ENCODE measurements at regions not wholly inside any gene's neighbourhood (a gene's known extent, or its start where the extent isn't known, plus 50 kb on each side); places are given as distances from the start of the nearest gene placed in this dataset.

GRCh38 chr10:30117812-30118501, 58.6 kb upstream of the JCAD start:
- no peaks in the 10 kb centered on the region for H3K36me3 ChIP-seq (replicated peaks in 1 of 2; ENCODE audit: control insufficient read depth in 2 of 2, insufficient read depth in 2 of 2, low read length in 2 of 2)
- H3K4me1 ChIP-seq (ENCODE audit: control insufficient read depth in 2 of 2, insufficient read depth in 1 of 2, low read depth in 1 of 2, low read length in 2 of 2): peaks cover 10 to 13% of the 10 kb centered on the region in 2 donors
- no peak overlapping the region for H3K14ac ChIP-seq (ENCODE audit: low read length)
- no peak overlapping the region for H4K8ac ChIP-seq (ENCODE audit: low read depth, low read length)
- no peaks in the 10 kb centered on the region for H3K27me3 ChIP-seq (ENCODE audit: control insufficient read depth in 3 of 3, insufficient read depth in 3 of 3, low read depth in 1 of 3, low read length in 3 of 3)
- no peak for DNase-seq (ENCODE audit: low spot score)
- no peaks in the 10 kb centered on the region for H3K79me1 ChIP-seq (ENCODE audit: low read depth, low read length)
- no peak overlapping the region for H2BK15ac ChIP-seq (ENCODE audit: low read length)
- H2AK5ac ChIP-seq (ENCODE audit: low read depth, low read length): no peak overlapping the region
- no peak overlapping the region for H3K4me3 ChIP-seq (ENCODE audit: low read length in 2 of 2)
- no peak overlapping the region for H3K18ac ChIP-seq (ENCODE audit: low read length)
- H4K91ac ChIP-seq (ENCODE audit: low read depth, low read length, poor library complexity): no peak overlapping the region
- H3K23ac ChIP-seq (ENCODE audit: low read depth, low read length, poor library complexity): no peak overlapping the region
- H2AFZ ChIP-seq (ENCODE audit: low read length): no peak overlapping the region
- H2BK12ac ChIP-seq (ENCODE audit: low read length): no peak overlapping the region
- no peak overlapping the region for H3K27ac ChIP-seq (replicated peaks; ENCODE audit: low read length)
- H3K4ac ChIP-seq (ENCODE audit: low read length): no peak overlapping the region
- H2BK5ac ChIP-seq (ENCODE audit: low read length): no peak overlapping the region
- no peak overlapping the region for H3K4me2 ChIP-seq (ENCODE audit: insufficient read depth, low read length, poor library complexity, severe bottlenecking)
- no peak overlapping the region for H3K9ac ChIP-seq (ENCODE audit: low read depth, low read length, poor library complexity)
- H2BK120ac ChIP-seq (ENCODE audit: low read depth, low read length): no peak overlapping the region
- no CpG with 5 or more reads among the region's 9 CpGs for WGBS, 2 donors (ENCODE audit: extremely low coverage in 2 of 2, insufficient read length in 2 of 2, insufficient replicate concordance in 1 of 2)
- H3K9me3 ChIP-seq (replicated peaks in 1 of 2; ENCODE audit: control insufficient read depth in 2 of 2, insufficient read depth in 1 of 2, low read depth in 1 of 2, low read length in 2 of 2): peaks cover 0 to 2% of the 10 kb centered on the region in 2 donors

- H3K79me1 ChIP-seq (ENCODE audit: low read depth, low read length): no peaks in the 10 kb centered on the region
- DNase-seq (ENCODE audit: low spot score): no peak
- H3K14ac ChIP-seq (ENCODE audit: low read length): no peak overlapping the region
- no peak overlapping the region for H3K18ac ChIP-seq (ENCODE audit: low read length)
- H2AK5ac ChIP-seq (ENCODE audit: low read depth, low read length): no peak overlapping the region
- peaks cover 10 to 13% of the 10 kb centered on the region in 2 donors for H3K4me1 ChIP-seq (ENCODE audit: control insufficient read depth in 2 of 2, insufficient read depth in 1 of 2, low read depth in 1 of 2, low read length in 2 of 2)
- no peaks in the 10 kb centered on the region for H3K36me3 ChIP-seq (replicated peaks in 1 of 2; ENCODE audit: control insufficient read depth in 2 of 2, insufficient read depth in 2 of 2, low read length in 2 of 2)
- H4K91ac ChIP-seq (ENCODE audit: low read depth, low read length, poor library complexity): no peak overlapping the region
- H4K8ac ChIP-seq (ENCODE audit: low read depth, low read length): no peak overlapping the region
- no peak overlapping the region for H3K23ac ChIP-seq (ENCODE audit: low read depth, low read length, poor library complexity)
- H2AFZ ChIP-seq (ENCODE audit: low read length): peak overlapping the region; percentile 90
- peaks cover 0 to 2% of the 10 kb centered on the region in 2 donors for H3K9me3 ChIP-seq (replicated peaks in 1 of 2; ENCODE audit: control insufficient read depth in 2 of 2, insufficient read depth in 1 of 2, low read depth in 1 of 2, low read length in 2 of 2)
- no peak overlapping the region for H3K4ac ChIP-seq (ENCODE audit: low read length)
- no peak overlapping the region for H2BK120ac ChIP-seq (ENCODE audit: low read depth, low read length)
- no peak overlapping the region for H3K4me3 ChIP-seq (ENCODE audit: low read length in 2 of 2)
- H3K27me3 ChIP-seq (ENCODE audit: control insufficient read depth in 3 of 3, insufficient read depth in 3 of 3, low read depth in 1 of 3, low read length in 3 of 3): no peaks in the 10 kb centered on the region
- no peak overlapping the region for H2BK15ac ChIP-seq (ENCODE audit: low read length)
- H3K27ac ChIP-seq (replicated peaks; ENCODE audit: low read length): no peak overlapping the region
- no peak overlapping the region for H2BK12ac ChIP-seq (ENCODE audit: low read length)
- peak overlapping the region; percentile 13 for H3K4me2 ChIP-seq (ENCODE audit: insufficient read depth, low read length, poor library complexity, severe bottlenecking)
- no peak overlapping the region for H2BK5ac ChIP-seq (ENCODE audit: low read length)
- WGBS, 2 donors (ENCODE audit: extremely low coverage in 2 of 2, insufficient read length in 2 of 2, insufficient replicate concordance in 1 of 2): no CpG with 5 or more reads among the region's 7 CpGs
- no peak overlapping the region for H3K9ac ChIP-seq (ENCODE audit: low read depth, low read length, poor library complexity)
Measured at GRCh38 chr10:30116041-30116491, 56.7 kb upstream of the JCAD start.

- H3K4ac ChIP-seq (ENCODE audit: low read length): no peak overlapping the region
- no peak overlapping the region for H3K18ac ChIP-seq (ENCODE audit: low read length)
- H2AFZ ChIP-seq (ENCODE audit: low read length): peak overlapping the region; percentile 90
- H3K9ac ChIP-seq (ENCODE audit: low read depth, low read length, poor library complexity): no peak overlapping the region
- no peak overlapping the region for H2BK5ac ChIP-seq (ENCODE audit: low read length)
- H3K27ac ChIP-seq (replicated peaks; ENCODE audit: low read length): no peak overlapping the region
- no peak overlapping the region for H3K23ac ChIP-seq (ENCODE audit: low read depth, low read length, poor library complexity)
- no peak overlapping the region for H3K14ac ChIP-seq (ENCODE audit: low read length)
- H3K27me3 ChIP-seq (ENCODE audit: control insufficient read depth in 3 of 3, insufficient read depth in 3 of 3, low read depth in 1 of 3, low read length in 3 of 3): no peaks in the 10 kb centered on the region
- H3K4me2 ChIP-seq (ENCODE audit: insufficient read depth, low read length, poor library complexity, severe bottlenecking): no peak overlapping the region
- H3K36me3 ChIP-seq (replicated peaks in 1 of 2; ENCODE audit: control insufficient read depth in 2 of 2, insufficient read depth in 2 of 2, low read length in 2 of 2): no peaks in the 10 kb centered on the region
- H3K9me3 ChIP-seq (replicated peaks in 1 of 2; ENCODE audit: control insufficient read depth in 2 of 2, insufficient read depth in 1 of 2, low read depth in 1 of 2, low read length in 2 of 2): peaks cover 0 to 2% of the 10 kb centered on the region in 2 donors
- H2BK120ac ChIP-seq (ENCODE audit: low read depth, low read length): no peak overlapping the region
- no peaks in the 10 kb centered on the region for H3K79me1 ChIP-seq (ENCODE audit: low read depth, low read length)
- WGBS, 2 donors (ENCODE audit: extremely low coverage in 2 of 2, insufficient read length in 2 of 2, insufficient replicate concordance in 1 of 2): no CpG with 5 or more reads among the region's 6 CpGs
- H4K8ac ChIP-seq (ENCODE audit: low read depth, low read length): no peak overlapping the region
- no peak overlapping the region for H2BK12ac ChIP-seq (ENCODE audit: low read length)
- no peak for DNase-seq (ENCODE audit: low spot score)
- H3K4me3 ChIP-seq (ENCODE audit: low read length in 2 of 2): no peak overlapping the region
- H2AK5ac ChIP-seq (ENCODE audit: low read depth, low read length): no peak overlapping the region
- peaks cover 10 to 13% of the 10 kb centered on the region in 2 donors for H3K4me1 ChIP-seq (ENCODE audit: control insufficient read depth in 2 of 2, insufficient read depth in 1 of 2, low read depth in 1 of 2, low read length in 2 of 2)
- no peak overlapping the region for H4K91ac ChIP-seq (ENCODE audit: low read depth, low read length, poor library complexity)
- H2BK15ac ChIP-seq (ENCODE audit: low read length): no peak overlapping the region
Measured at GRCh38 chr10:30115626-30115940, 56.2 kb upstream of the JCAD start.

- peaks cover 0 to 2% of the 10 kb centered on the region in 2 donors for H3K9me3 ChIP-seq (replicated peaks in 1 of 2; ENCODE audit: control insufficient read depth in 2 of 2, insufficient read depth in 1 of 2, low read depth in 1 of 2, low read length in 2 of 2)
- H2BK5ac ChIP-seq (ENCODE audit: low read length): no peak overlapping the region
- H3K36me3 ChIP-seq (replicated peaks in 1 of 2; ENCODE audit: control insufficient read depth in 2 of 2, insufficient read depth in 2 of 2, low read length in 2 of 2): no peaks in the 10 kb centered on the region
- H3K4me3 ChIP-seq (ENCODE audit: low read length in 2 of 2): peak overlapping the region in 1 of 2 donors; percentile 34
- no peak overlapping the region for H3K14ac ChIP-seq (ENCODE audit: low read length)
- peak overlapping the region; percentile 90 for H2AFZ ChIP-seq (ENCODE audit: low read length)
- WGBS, 2 donors (ENCODE audit: extremely low coverage in 2 of 2, insufficient read length in 2 of 2, insufficient replicate concordance in 1 of 2): no CpG with 5 or more reads among the region's 13 CpGs
- no peak overlapping the region for H2BK120ac ChIP-seq (ENCODE audit: low read depth, low read length)
- peak overlapping the region; percentile 58 for H3K4me2 ChIP-seq (ENCODE audit: insufficient read depth, low read length, poor library complexity, severe bottlenecking)
- H2AK5ac ChIP-seq (ENCODE audit: low read depth, low read length): no peak overlapping the region
- H3K18ac ChIP-seq (ENCODE audit: low read length): no peak overlapping the region
- no peak overlapping the region for H2BK15ac ChIP-seq (ENCODE audit: low read length)
- H3K4me1 ChIP-seq (ENCODE audit: control insufficient read depth in 2 of 2, insufficient read depth in 1 of 2, low read depth in 1 of 2, low read length in 2 of 2): peaks cover 10 to 13% of the 10 kb centered on the region in 2 donors
- H3K79me1 ChIP-seq (ENCODE audit: low read depth, low read length): no peaks in the 10 kb centered on the region
- no peak overlapping the region for H2BK12ac ChIP-seq (ENCODE audit: low read length)
- no peaks in the 10 kb centered on the region for H3K27me3 ChIP-seq (ENCODE audit: control insufficient read depth in 3 of 3, insufficient read depth in 3 of 3, low read depth in 1 of 3, low read length in 3 of 3)
- H3K4ac ChIP-seq (ENCODE audit: low read length): no peak overlapping the region
- peak overlapping the region; percentile 36 for H3K27ac ChIP-seq (replicated peaks; ENCODE audit: low read length)
- no peak for DNase-seq (ENCODE audit: low spot score)
- no peak overlapping the region for H4K91ac ChIP-seq (ENCODE audit: low read depth, low read length, poor library complexity)
- no peak overlapping the region for H4K8ac ChIP-seq (ENCODE audit: low read depth, low read length)
- H3K9ac ChIP-seq (ENCODE audit: low read depth, low read length, poor library complexity): no peak overlapping the region
- no peak overlapping the region for H3K23ac ChIP-seq (ENCODE audit: low read depth, low read length, poor library complexity)
Measured at GRCh38 chr10:30114881-30115625, 55.7 kb upstream of the JCAD start.

Measured in neuronal stem cell (in vitro differentiated cells).